T47D (cell line): ENCODE measurements at regions not wholly inside any gene's neighbourhood (a gene's known extent, or its start where the extent isn't known, plus 50 kb on each side); places are given as distances from the start of the nearest gene placed in this dataset.

Source experiments
- DNase-seq, 2 experiments: peaks; one replicate each; pipeline versions ENCODE4 v3.0.0 to v3.0.0-alpha.2; 2011 to 2012; ENCODE audit warnings: low read depth in 1 of 2, low spot score in 1 of 2
- JUND ChIP-seq: IDR thresholded peaks from 2 replicates; pipeline ENCODE4 v1.6.1; 2012; ENCODE audit warnings: low read depth
- in situ Hi-C: cut with HindIII; loops from 2 replicates; pipeline ENCODE4 v1.10.0; 2016; ENCODE audit warnings: low sequenced_read_pairs, low pct_unique_long_range_greater_than_20kb

DNA sequence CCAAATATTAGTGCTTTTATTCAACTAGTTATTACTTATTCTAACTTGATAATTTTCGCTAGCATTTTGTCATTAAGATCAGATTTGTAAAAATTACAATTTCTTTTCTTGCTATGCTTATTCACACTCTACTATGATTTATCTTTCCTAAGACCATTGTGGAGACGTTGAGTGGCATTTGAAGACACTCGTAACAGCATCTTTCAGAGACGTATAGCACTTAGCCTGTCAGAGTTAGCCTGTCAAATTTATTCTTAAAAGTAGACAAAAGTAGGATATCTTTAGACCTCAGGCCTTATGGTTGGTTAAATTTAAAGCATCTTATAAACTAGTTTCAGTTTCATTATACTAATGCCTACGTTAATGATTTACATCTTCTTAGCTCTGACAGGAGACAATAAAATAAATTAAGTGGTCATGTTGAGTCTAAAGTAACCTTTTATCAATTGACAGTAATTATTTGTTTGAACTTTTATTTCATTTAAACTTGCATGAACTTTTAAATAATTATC is 1410.1 kb downstream of the MRPL39 start:
- in situ Hi-C loops, result no loop called here
- TF ChIP-seq JUND, result no peak
- no peak for DNase-seq

DNA sequence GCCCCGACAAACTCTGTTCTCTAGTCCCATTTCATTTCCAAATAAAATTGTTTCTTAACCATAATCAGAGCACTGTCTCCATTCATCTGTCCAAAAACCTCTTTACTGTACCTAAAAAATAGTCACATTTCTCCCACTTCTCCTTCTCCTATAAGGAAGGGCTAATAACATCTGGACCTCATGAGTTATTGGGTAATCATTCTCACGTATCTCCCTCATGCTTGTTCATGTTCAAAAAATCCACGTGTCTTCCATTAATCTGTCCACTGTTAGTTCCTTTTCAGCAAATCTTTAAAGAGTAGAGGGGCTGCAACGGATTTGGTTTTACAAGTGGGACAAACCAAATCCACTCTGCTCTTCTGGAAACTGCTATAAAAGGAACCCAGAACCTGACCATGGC is 1418.8 kb downstream of the MRPL39 start:
- no peak for DNase-seq
- no peak for TF ChIP-seq JUND
- in situ Hi-C loops, result no loop called here

DNA sequence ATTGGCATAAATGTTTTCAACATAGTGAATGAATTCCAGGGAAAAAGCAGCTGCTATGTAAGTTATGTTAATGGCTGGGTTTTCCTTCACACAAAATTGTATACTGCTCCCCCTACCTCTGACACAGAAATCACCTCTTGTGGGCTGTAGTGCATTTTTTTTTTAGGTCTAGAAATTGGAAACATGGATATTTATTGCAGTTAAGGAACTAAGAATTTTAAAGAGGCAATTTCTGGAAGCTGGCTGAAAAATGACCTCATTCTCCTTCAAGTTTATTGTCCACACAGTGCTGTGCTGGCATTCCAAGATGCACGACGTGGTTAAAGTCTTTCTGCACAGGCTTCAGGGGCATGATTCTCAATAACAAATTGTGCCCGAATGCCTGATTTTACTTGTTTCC is 1424.2 kb downstream of the MRPL39 start:
- TF ChIP-seq JUND, result no peak
- in situ Hi-C loops, result no loop called here
- no peak for DNase-seq

DNA sequence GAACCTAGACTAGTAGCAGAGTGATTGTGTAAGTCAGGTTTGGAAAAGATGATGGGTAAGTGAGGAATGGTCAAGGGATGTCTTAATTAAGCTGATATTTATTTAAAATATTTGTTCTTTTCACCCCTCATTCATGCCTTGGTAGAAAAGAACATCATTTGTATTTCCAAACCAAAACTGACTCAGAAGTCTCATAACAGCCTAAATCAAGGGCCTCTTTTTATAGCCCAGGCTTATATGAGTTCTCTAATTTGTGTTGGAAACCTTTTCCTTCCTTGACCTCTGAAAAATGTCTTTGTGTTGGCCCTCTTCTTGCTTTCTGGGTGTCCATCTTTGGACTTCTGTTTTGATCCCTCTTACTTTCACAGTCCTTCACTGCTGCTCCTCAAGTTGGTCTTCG is 1428.2 kb downstream of the MRPL39 start:
- no peak for TF ChIP-seq JUND
- no peak for DNase-seq
- in situ Hi-C loops, result no loop called here

DNA sequence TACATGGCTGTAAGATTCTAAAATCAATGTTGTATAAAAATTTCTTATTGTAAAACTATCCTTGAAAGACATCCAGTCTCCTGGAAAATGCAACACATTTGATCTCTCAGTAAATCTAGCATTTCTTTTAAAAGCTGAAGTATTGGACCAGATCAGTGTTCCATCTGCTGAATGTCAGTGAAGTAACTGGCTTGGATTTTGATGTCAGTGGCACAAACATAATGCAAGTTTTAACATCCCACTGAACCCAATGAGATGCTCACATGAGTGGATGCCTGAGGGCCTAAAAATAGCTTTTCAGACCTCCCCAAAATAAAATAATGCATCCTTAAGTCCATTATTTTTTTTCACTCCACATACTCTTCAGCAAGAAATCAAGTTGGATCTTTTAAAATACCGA is 1432.2 kb downstream of the MRPL39 start:
- TF ChIP-seq JUND, result no peak

DNA sequence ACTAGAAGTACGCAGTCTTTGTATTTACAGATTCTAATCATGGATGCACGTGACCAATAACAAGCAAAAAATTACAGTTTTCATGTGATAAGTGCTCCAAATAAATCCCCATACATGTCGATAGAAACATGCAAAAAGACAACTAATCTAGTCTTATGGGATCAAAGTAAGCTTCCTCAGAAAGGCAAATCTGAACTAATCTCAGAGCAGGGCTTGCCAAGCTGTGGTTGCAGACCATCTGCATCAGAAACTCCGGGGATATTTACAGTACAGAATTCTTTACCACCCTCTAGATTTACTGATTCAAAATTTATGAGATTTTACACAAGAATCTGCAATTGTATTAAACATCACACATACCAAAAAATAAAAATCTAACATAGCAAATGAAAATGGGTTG is 1435.5 kb downstream of the MRPL39 start:
- no peak for DNase-seq
- TF ChIP-seq JUND, result no peak
- in situ Hi-C loops, result no loop called here

More for the DNA sequence above, 1432.2 kb downstream of the MRPL39 start:
- DNase-seq, result no peak
- in situ Hi-C loops, result no loop called here

DNA sequence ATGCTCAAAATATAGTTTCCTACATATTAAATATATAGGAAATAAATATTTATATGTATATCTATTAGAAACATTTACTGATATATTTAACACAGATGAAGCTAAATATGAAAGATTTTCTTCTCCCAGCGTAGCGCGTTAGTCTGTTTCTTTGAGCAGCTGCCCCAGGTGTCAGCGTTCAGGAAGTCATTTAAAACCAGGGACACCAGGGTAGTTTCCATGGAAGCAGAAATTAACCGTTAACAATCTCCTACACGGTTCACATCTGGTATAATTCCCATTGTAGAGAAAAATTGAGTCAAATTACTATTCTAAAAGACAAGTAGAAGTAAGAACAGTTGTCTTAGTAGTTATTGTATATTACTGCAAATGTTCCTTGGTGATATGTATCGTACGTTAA is 1443.7 kb downstream of the MRPL39 start:
- in situ Hi-C loops, result no loop called here
- no peak for TF ChIP-seq JUND
- DNase-seq, result no peak

DNA sequence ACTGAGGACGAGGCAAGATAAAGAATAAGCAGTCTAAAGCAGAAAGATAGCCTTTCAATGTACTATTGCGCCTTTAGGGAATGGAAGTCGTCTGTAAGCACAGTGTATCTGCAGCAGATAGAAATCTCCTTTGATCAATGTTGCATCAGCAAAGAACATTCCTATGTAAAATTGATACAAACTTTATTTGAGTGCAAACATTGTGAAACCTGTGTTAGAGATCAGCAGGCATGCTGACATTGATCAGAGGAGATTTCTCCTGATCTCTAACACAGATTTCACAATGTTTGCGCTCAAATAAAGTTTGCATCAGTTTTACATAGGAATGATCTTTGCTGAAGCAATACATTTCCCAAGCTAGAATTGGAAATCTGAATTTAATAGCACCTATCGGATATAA is 1446.8 kb downstream of the MRPL39 start:
- no peak for TF ChIP-seq JUND
- DNase-seq, result no peak
- in situ Hi-C loops, result no loop called here

DNA sequence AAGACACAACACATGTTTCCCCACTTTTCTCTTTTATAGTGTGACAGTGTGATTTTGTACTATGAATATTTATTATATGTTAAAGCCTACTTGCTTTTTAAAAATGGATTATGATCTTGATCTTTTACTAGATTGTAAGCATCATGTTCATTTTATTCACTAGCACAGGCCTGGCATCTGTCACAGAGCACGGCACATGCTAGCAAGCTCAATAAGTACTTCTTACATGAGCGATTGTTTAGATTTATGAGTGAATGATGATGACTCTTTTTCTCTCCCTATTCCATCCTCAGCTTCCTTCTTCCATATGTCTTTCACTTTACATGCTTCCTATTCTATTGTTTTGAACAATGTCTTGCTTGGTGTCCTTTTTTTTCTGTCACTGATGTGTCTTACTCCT is 1454.1 kb downstream of the MRPL39 start:
- no peak for DNase-seq
- in situ Hi-C loops, result no loop called here
- no peak for TF ChIP-seq JUND

DNA sequence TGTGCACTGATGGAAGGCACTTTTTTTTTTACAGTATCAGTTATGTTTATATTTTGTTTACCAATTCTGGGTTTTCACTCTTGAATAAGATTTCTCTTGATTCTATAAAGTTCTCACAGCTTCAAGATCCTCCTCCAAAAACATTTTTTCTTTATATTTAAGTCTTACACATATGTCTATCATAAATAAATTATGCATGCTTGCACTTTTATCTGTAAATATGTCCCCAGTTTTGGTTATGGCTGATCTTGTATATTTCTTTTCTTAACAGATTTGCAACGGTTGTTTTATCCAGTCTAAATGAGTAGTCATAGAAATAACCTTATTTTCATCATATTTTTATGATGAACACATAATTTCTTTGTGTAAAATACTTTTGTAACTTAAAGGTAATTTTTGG is 1456.5 kb downstream of the MRPL39 start:
- no peak for DNase-seq
- no peak for TF ChIP-seq JUND
- in situ Hi-C loops, result no loop called here

DNA sequence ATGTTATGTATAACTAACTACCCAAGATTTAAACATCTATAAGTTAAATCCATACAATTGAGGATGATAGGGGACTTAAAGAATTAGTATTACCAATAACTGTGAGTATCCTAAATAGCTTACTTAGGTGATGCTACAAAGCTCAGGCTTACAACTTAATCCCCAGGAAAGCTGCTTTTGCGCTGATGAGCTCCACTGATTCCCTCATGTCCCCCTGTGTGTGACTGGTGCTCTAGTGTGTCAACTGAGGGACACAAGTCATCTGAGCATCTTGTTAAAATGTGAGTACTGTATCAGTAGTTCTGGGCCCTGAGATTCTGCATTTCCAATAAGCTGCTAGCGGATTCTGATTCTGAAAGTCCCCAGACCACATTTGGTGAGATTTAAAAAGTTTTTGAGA is 1458.8 kb downstream of the MRPL39 start:
- DNase-seq, result no peak
- in situ Hi-C loops, result no loop called here
- no peak for TF ChIP-seq JUND

DNA sequence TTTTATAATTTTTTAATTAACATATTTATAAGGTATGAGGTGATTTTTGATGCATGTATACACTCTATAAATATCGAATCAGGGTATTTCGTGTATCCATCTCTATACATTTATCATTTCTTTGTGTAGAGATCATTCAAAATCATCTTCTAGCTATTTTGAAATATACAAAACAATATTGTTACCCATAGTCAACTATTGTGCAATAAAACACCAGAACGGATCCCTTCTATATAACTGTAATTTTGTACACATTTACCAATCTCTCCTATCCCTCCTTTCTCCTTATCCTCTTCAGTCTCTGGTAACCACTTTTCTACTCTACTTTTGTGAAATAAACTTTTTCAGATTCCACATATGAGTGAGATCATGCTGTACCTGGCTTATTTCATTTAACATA is 1459.6 kb downstream of the MRPL39 start:
- TF ChIP-seq JUND, result no peak
- no peak for DNase-seq
- in situ Hi-C loops, result no loop called here

DNA sequence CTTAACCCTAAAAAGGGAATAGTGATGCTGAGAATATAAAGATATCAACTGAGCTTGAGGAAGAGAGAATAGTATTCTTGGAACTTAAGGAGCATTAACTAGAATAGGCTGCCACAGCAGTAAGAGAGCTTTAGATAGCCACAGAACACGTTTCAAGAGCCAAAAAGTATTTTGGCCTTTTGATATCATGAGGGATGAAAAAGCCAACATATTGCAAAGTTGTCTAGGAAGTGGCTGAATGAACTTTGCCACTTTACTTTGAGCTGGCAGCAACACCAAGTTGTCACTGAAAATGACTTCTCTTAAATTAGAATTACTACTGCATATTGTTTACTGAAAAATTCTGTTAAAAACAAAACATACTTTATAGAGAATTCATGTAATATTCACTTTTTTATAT is 1476.2 kb downstream of the MRPL39 start:
- DNase-seq, result no peak
- in situ Hi-C loops, result no loop called here
- TF ChIP-seq JUND, result no peak

DNA sequence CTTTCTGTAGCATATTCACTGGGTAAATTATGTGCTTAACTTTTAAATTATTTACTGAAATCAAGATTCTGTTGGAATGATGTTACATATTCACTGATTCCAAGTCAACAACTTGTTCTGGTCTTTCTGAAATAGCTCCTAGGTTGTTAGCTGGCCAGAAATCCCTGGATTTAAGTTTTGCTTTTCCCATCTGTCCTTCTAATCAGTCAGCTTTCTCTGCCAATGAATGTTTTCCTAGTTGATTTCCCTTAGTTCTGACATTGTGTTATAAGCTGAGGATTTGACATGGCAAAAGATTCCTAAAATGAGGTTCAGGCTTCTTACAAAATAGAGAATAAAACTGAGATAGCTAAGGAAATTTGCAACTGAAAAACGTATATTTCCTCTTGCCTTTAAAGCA is 1479.6 kb downstream of the MRPL39 start:
- TF ChIP-seq JUND, result no peak
- DNase-seq, result no peak
- in situ Hi-C loops, result no loop called here
